PC-9 (cell line): ENCODE measurements at regions not wholly inside any gene's neighbourhood (a gene's known extent, or its start where the extent isn't known, plus 50 kb on each side); places are given as distances from the start of the nearest gene placed in this dataset.
A peak's percentile ranks its signal among the peaks of the same experiment; 100 is the strongest.

Source experiments
- BruUV-seq: library from RNA; stranded (reverse); fragments of 400-500 nt; replicated peaks from 2 replicates; lab custom pipeline; 2021; lab: Mats Ljungman, UMichigan
- CTCF ChIA-PET: fragments of 300-600 bp; sonication (Branson Sonifier 250); formaldehyde crosslinking; loops from one replicate; lab custom pipeline; 2022; ENCODE audit warnings: antibody characterized with exemption; lab: Charles Lee
- POLR2A ChIA-PET: fragments of 300-600 bp; sonication (Branson Sonifier 250); formaldehyde crosslinking; loops from one replicate; lab custom pipeline; 2022; ENCODE audit warnings: antibody characterized with exemption; ENCODE audit not compliant: unreplicated experiment; lab: Charles Lee
- DNase-seq, 2 experiments: peaks; one replicate each; pipeline versions ENCODE4 v3.0.0 to v3.0.0-alpha.2; 2015 to 2022; ENCODE audit warnings: mixed read lengths in 1 of 2
- H2AFZ ChIP-seq: fragments of 200-600 bp; sonication (generic); 2 replicates; pipeline ENCODE4 v1.8.1; 2017; ENCODE audit warnings: antibody characterized with exemption
- H3F3A ChIP-seq: fragments of 200-600 bp; sonication (generic); 2 replicates; pipeline ENCODE4 v1.8.1; 2017; ENCODE audit warnings: antibody characterized with exemption, mild to moderate bottlenecking, low read depth; ENCODE audit not compliant: insufficient read depth
- H3K27ac ChIP-seq: fragments of 200-600 bp; sonication (generic); 2 replicates; pipeline ENCODE4 v1.6.1; 2016; ENCODE audit warnings: mixed run types
- H3K27me3 ChIP-seq: fragments of 200-600 bp; sonication (generic); 2 replicates; pipeline ENCODE4 v1.6.1; 2016; ENCODE audit warnings: low read depth, mixed run types; ENCODE audit not compliant: insufficient read depth
- H3K36me3 ChIP-seq: fragments of 200-600 bp; sonication (generic); 2 replicates; pipeline ENCODE4 v1.6.1; 2016; ENCODE audit warnings: low read depth, mixed run types
- H3K4me1 ChIP-seq: fragments of 200-600 bp; sonication (generic); replicated peaks from 2 replicates; pipeline ENCODE4 v1.6.1; 2016; ENCODE audit warnings: mixed run types; ENCODE audit not compliant: insufficient read depth
- H3K4me2 ChIP-seq: fragments of 200-600 bp; sonication (generic); 2 replicates; pipeline ENCODE4 v1.6.1; 2017; ENCODE audit warnings: mixed run types
- H3K4me3 ChIP-seq: fragments of 200-600 bp; sonication (generic); 2 replicates; pipeline ENCODE4 v1.6.1; 2016; ENCODE audit warnings: mixed run types
- H3K79me2 ChIP-seq: fragments of 200-600 bp; sonication (generic); 2 replicates; pipeline ENCODE4 v1.6.1; 2017; ENCODE audit warnings: low read depth, mixed run types
- H3K9me2 ChIP-seq: fragments of 200-600 bp; sonication (generic); 2 replicates; pipeline ENCODE4 v1.8.1; 2017; ENCODE audit warnings: mild to moderate bottlenecking; ENCODE audit not compliant: insufficient read depth
- H3K9me3 ChIP-seq: fragments of 200-600 bp; sonication (generic); 2 replicates; pipeline ENCODE4 v1.8.1; 2016; ENCODE audit warnings: low read depth; ENCODE audit not compliant: insufficient read depth
- H4K20me1 ChIP-seq: fragments of 200-600 bp; sonication (generic); 2 replicates; pipeline ENCODE4 v1.8.1; 2017; ENCODE audit not compliant: insufficient read depth
- CTCF ChIP-seq: fragments of 200-600 bp; sonication (generic); conservative IDR thresholded peaks from 2 replicates; pipeline ENCODE4 v1.6.1; 2017; ENCODE audit warnings: mixed run types, antibody characterized with exemption, mild to moderate bottlenecking, moderate library complexity
- EZH2 ChIP-seq: fragments of 200-600 bp; sonication (generic); IDR thresholded peaks from 2 replicates; pipeline ENCODE4 v1.8.0; 2017; ENCODE audit warnings: antibody characterized with exemption, low read depth
- intact Hi-C: fragments of 100-400 bp; cut with micrococcal nuclease; formaldehyde crosslinking; loops from one replicate; pipeline ENCODE4 v1.10.0; 2022; ENCODE audit not compliant: unreplicated experiment

- TF ChIP-seq CTCF = no peak
- no peak for TF ChIP-seq EZH2
- Histone ChIP-seq H3K27me3 (no peaks in the 10 kb centered on the region), H3K4me3 (peak overlapping the region; percentile 4; the same call in 1 of the 2 replicates), H3K9me2 (no peaks in the 10 kb centered on the region), H3K27ac (peak overlapping the region; percentile 80), H4K20me1 (no peaks in the 10 kb centered on the region), H3K9me3 (peaks cover 6% of the 10 kb centered on the region), H3F3A (peaks cover 69% of the 10 kb centered on the region), H3K4me1 (peaks cover 95% of the 10 kb centered on the region), H2AFZ (peak overlapping the region; percentile 27), H3K4me2 (peak overlapping the region; percentile 69), H3K36me3 (0 out of 2 replicates have a peak, but pooled peaks cover 3% of the 10 kb centered on the region), H3K79me2 (no peaks in the 10 kb centered on the region)
- peak; percentile 36 to 100 for DNase-seq
- no TSS peak for BruUV-seq
- intact Hi-C loops = loop anchor here (2.0 kb wide), 1 partner anchor 42 kb away; no protein-coding TSS in a partner anchor
- ChIA-PET POLR2A (interaction anchor here (0.6 to 0.7 kb wide), 3 partner anchors 47 to 225 kb away, joined by 3 to 6 read pairs (median 6); no protein-coding TSS in a partner anchor), CTCF (interaction anchor here (0.8 to 1.0 kb wide), 4 partner anchors 10 to 146 kb away, joined by 3 to 7 read pairs (median 4); no protein-coding TSS in a partner anchor)
These were observed 83.2 kb upstream of the EIF5 start for GRCh38 chr14:103250874-103251273.

GRCh38 chr14:103255555-103255954 lies 78.5 kb upstream of the EIF5 start:
- BruUV-seq = no TSS peak
- TF ChIP-seq CTCF (no peak), EZH2 (no peak)
- Histone ChIP-seq H2AFZ (no peak overlapping the region), H3K9me2 (no peaks in the 10 kb centered on the region), H3K36me3 (0 out of 2 replicates have a peak, but pooled peaks cover 3% of the 10 kb centered on the region), H3K9me3 (peaks cover 16% of the 10 kb centered on the region), H3F3A (peaks cover 69% of the 10 kb centered on the region), H3K4me2 (0 out of 2 replicates have a peak overlapping the region, but pooled peaks have one; percentile 6), H3K27me3 (no peaks in the 10 kb centered on the region), H3K4me1 (peaks cover 79% of the 10 kb centered on the region), H4K20me1 (no peaks in the 10 kb centered on the region), H3K27ac (no peak overlapping the region), H3K4me3 (no peak overlapping the region), H3K79me2 (no peaks in the 10 kb centered on the region)
- intact Hi-C loops = no loop called here
- DNase-seq = peak; percentile 43 to 70
- ChIA-PET POLR2A (no interaction called here), CTCF (interaction anchor here (0.8 kb wide), 1 partner anchor 50 kb away, joined by 3 read pairs; no protein-coding TSS in a partner anchor)

GRCh38 chr14:103256406-103256805 lies 77.6 kb upstream of the EIF5 start:
- H3K9me3 ChIP-seq = peaks cover 16% of the 10 kb centered on the region
- no peaks in the 10 kb centered on the region for H4K20me1 ChIP-seq
- H3K9me2 ChIP-seq = no peaks in the 10 kb centered on the region
- no peaks in the 10 kb centered on the region for H3K27me3 ChIP-seq
- peak overlapping the region; percentile 52; the same call in 1 of the 2 replicates for H3K27ac ChIP-seq
- ChIA-PET CTCF (interaction anchor here (0.5 to 0.6 kb wide), 2 partner anchors 14 to 32 kb away, joined by 3 read pairs; no protein-coding TSS in a partner anchor), POLR2A (interaction anchor here (0.7 kb wide), 1 partner anchor 112 kb away, joined by 15 read pairs; no protein-coding TSS in a partner anchor)
- no TSS peak for BruUV-seq
- peaks cover 77% of the 10 kb centered on the region for H3K4me1 ChIP-seq
- DNase-seq = no peak
- 0 out of 2 replicates have a peak, but pooled peaks cover 3% of the 10 kb centered on the region for H3K36me3 ChIP-seq
- no peak overlapping the region for H2AFZ ChIP-seq
- peaks cover 69% of the 10 kb centered on the region for H3F3A ChIP-seq
- H3K79me2 ChIP-seq = no peaks in the 10 kb centered on the region
- TF ChIP-seq EZH2 (no peak), CTCF (no peak)
- H3K4me2 ChIP-seq = no peak overlapping the region
- intact Hi-C loops = no loop called here
- H3K4me3 ChIP-seq = no peak overlapping the region
